ENCODE measurements at regions not wholly inside any gene's neighbourhood (a gene's known extent, or its start where the extent isn't known, plus 50 kb on each side); places are given as distances from the start of the nearest gene placed in this dataset.

- no peak for TF ChIP-seq CTCF (IDR thresholded peaks at IDR 0.05; ENCODE audit: unreplicated experiment)
- Mint-ChIP-seq H3K27ac (no peak overlapping the region), H3K4me1 (no peaks in the 10 kb centered on the region), H3K27me3 (ENCODE audit: low read depth) (no peaks in the 10 kb centered on the region), H3K9me3 (peaks cover 73% of the 10 kb centered on the region), H3K4me3 (no peak overlapping the region), H3K36me3 (no peaks in the 10 kb centered on the region)
- DNase-seq (ENCODE audit: low spot score in 2 of 2, unreplicated experiment in 2 of 2) = no peak
Observed at GRCh38 chr19:23065306-23065705, 51.5 kb upstream of the ZNF730 start.

GRCh38 chr19:23062921-23063320, 53.9 kb upstream of the ZNF730 start:
- H3K9me3 Mint-ChIP-seq = peaks cover 76% of the 10 kb centered on the region

GRCh38 chr19:23060016-23060415, 56.8 kb upstream of the ZNF730 start:
- no peaks in the 10 kb centered on the region for H3K27me3 Mint-ChIP-seq (ENCODE audit: low read depth)
- no peak for TF ChIP-seq CTCF (IDR thresholded peaks at IDR 0.05; ENCODE audit: unreplicated experiment)
- H3K9me3 Mint-ChIP-seq = peaks cover 72% of the 10 kb centered on the region
- no peaks in the 10 kb centered on the region for H3K36me3 Mint-ChIP-seq
- H3K27ac Mint-ChIP-seq = no peak overlapping the region
- no peak for DNase-seq (ENCODE audit: low spot score in 2 of 2, unreplicated experiment in 2 of 2)
- no peak overlapping the region for H3K4me3 Mint-ChIP-seq
- no peaks in the 10 kb centered on the region for H3K4me1 Mint-ChIP-seq

More at GRCh38 chr19:23062921-23063320, 53.9 kb upstream of the ZNF730 start:
- H3K4me3 Mint-ChIP-seq = no peak overlapping the region
- H3K4me1 Mint-ChIP-seq = no peaks in the 10 kb centered on the region
- no peaks in the 10 kb centered on the region for H3K27me3 Mint-ChIP-seq (ENCODE audit: low read depth)
- H3K27ac Mint-ChIP-seq = no peak overlapping the region
- no peak for DNase-seq (ENCODE audit: low spot score in 2 of 2, unreplicated experiment in 2 of 2)
- no peak for TF ChIP-seq CTCF (IDR thresholded peaks at IDR 0.05; ENCODE audit: unreplicated experiment)
- no peaks in the 10 kb centered on the region for H3K36me3 Mint-ChIP-seq

- no peak for DNase-seq (ENCODE audit: low spot score in 2 of 2, unreplicated experiment in 2 of 2)
- TF ChIP-seq CTCF (IDR thresholded peaks at IDR 0.05; ENCODE audit: unreplicated experiment) = no peak
- H3K27ac Mint-ChIP-seq = no peak overlapping the region
- H3K4me3 Mint-ChIP-seq = no peak overlapping the region
- H3K9me3 Mint-ChIP-seq = peaks cover 77% of the 10 kb centered on the region
- no peaks in the 10 kb centered on the region for H3K4me1 Mint-ChIP-seq
- no peaks in the 10 kb centered on the region for H3K36me3 Mint-ChIP-seq
- H3K27me3 Mint-ChIP-seq (ENCODE audit: low read depth) = no peaks in the 10 kb centered on the region
Observed at GRCh38 chr19:23056516-23056915, 53.5 kb upstream of the ZNF728 start.

GRCh38 chr19:23055946-23056345, 53.0 kb upstream of the ZNF728 start:
- H3K4me3 Mint-ChIP-seq = no peak overlapping the region

More at GRCh38 chr19:23055946-23056345, 53.0 kb upstream of the ZNF728 start:
- Mint-ChIP-seq H3K4me1 (no peaks in the 10 kb centered on the region), H3K27ac (no peak overlapping the region), H3K27me3 (ENCODE audit: low read depth) (no peaks in the 10 kb centered on the region), H3K36me3 (no peaks in the 10 kb centered on the region), H3K9me3 (peaks cover 77% of the 10 kb centered on the region)
- DNase-seq (ENCODE audit: low spot score in 2 of 2, unreplicated experiment in 2 of 2) = no peak
- no peak for TF ChIP-seq CTCF (IDR thresholded peaks at IDR 0.05; ENCODE audit: unreplicated experiment)

Data from mesothelial cell of epicardium (in vitro differentiated cells).